ENCODE measurements at regions not wholly inside any gene's neighbourhood (a gene's known extent, or its start where the extent isn't known, plus 50 kb on each side); places are given as distances from the start of the nearest gene placed in this dataset.

DNA sequence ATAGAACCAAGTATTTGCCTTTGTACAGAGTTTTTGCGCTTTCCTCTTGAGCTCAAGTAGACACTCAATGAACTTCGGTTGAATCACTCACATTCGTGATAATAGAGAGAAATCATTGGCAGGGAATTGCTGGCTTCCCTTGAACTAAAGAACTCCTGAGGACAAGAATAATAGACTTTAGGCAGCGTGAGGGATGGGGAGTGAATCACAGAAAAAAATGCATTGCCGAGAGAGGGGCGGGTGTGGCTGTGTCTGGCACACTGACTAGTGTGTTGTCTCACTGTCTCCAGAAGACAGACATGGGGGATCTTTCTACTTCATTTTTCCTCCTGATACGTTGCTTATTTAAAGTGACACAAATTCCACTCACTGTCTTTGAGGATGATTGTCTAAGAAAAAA, 805.2 kb downstream of the BCL11B start:
- no peak for DNase-seq
- H3K36me3 ChIP-seq (ENCODE audit: insufficient read depth in 1 of 2, low read depth in 1 of 2): no peaks in the 10 kb centered on the region
- H3K4me3 ChIP-seq: no peak overlapping the region
- ATAC-seq: no peak
- intact Hi-C loops (cut with DNase I): no loop called here
- H3K9me3 ChIP-seq: no peaks in the 10 kb centered on the region
- WGBS, 3 donors: 26 to 48% (median 32%) methylated on average over 7 of the region's 7 CpGs
- no peaks in the 10 kb centered on the region for H3K27me3 ChIP-seq (ENCODE audit: insufficient read depth in 3 of 3, low read length in 2 of 3)
- H3K4me1 ChIP-seq: no peaks in the 10 kb centered on the region
- TF ChIP-seq, protein P1, sequence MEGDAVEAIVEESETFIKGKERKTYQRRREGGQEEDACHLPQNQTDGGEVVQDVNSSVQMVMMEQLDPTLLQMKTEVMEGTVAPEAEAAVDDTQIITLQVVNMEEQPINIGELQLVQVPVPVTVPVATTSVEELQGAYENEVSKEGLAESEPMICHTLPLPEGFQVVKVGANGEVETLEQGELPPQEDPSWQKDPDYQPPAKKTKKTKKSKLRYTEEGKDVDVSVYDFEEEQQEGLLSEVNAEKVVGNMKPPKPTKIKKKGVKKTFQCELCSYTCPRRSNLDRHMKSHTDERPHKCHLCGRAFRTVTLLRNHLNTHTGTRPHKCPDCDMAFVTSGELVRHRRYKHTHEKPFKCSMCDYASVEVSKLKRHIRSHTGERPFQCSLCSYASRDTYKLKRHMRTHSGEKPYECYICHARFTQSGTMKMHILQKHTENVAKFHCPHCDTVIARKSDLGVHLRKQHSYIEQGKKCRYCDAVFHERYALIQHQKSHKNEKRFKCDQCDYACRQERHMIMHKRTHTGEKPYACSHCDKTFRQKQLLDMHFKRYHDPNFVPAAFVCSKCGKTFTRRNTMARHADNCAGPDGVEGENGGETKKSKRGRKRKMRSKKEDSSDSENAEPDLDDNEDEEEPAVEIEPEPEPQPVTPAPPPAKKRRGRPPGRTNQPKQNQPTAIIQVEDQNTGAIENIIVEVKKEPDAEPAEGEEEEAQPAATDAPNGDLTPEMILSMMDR (IDR thresholded peaks at IDR 0.05): no peak
- no peak overlapping the region for H3K27ac ChIP-seq

DNA sequence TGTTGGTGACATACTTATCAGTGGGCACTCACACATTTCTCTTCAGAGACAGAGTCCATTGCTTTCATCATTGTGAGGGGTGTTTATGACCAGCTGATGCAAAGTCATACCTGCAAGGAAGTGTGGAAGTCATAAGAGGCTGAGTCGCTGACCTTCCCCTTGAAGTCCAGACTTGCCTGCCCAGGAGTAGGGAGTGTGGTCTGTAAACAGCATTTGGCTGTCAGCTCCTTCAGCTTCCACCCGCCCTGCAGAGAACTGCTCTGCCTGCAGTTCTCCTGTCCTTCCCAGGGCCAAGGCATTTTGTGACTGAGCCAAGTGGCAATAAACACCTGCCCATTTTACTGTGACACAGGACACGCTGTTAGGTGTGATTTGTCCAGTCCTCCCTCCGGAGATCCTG, 801.3 kb downstream of the BCL11B start:
- Histone ChIP-seq H3K4me3 (no peak overlapping the region), H3K36me3 (ENCODE audit: insufficient read depth in 1 of 2, low read depth in 1 of 2) (no peaks in the 10 kb centered on the region), H3K27ac (no peak overlapping the region), H3K4me1 (no peaks in the 10 kb centered on the region), H3K9me3 (no peaks in the 10 kb centered on the region), H3K27me3 (ENCODE audit: insufficient read depth in 3 of 3, low read length in 2 of 3) (no peaks in the 10 kb centered on the region)
- intact Hi-C loops (cut with DNase I): no loop called here
- TF ChIP-seq, protein P1 (IDR thresholded peaks at IDR 0.05): no peak
- ATAC-seq: no peak
- 35 to 43% (median 42%) methylated on average over 4 of the region's 4 CpGs for WGBS, 3 donors
- no peak for DNase-seq

DNA sequence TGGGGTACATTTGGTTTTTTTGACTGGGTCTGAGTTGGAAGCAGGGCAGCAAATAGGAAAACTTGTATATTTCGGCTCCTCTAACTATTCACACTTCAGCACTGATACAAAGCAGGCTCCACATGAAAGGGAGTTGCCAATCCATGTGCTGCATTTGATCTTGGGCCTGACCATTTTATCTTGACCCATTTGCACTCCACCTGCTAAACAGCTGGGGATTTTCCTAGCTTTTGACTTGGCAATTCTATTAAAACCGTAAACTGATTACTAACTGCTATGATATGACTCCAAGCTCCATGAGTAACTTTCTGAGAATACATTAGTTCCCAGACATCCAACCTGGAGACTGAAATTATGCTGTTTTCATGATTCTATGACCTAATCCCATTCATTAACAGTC, 797.1 kb downstream of the BCL11B start:
- Histone ChIP-seq H3K27ac (no peak overlapping the region), H3K4me1 (no peaks in the 10 kb centered on the region), H3K9me3 (peaks cover 4% of the 10 kb centered on the region), H3K36me3 (ENCODE audit: insufficient read depth in 1 of 2, low read depth in 1 of 2) (no peaks in the 10 kb centered on the region), H3K27me3 (ENCODE audit: insufficient read depth in 3 of 3, low read length in 2 of 3) (no peaks in the 10 kb centered on the region), H3K4me3 (no peak overlapping the region)
- ATAC-seq (no peak), DNase-seq (no peak)
- TF ChIP-seq, protein P1 (IDR thresholded peaks at IDR 0.05): no peak
- intact Hi-C loops (cut with DNase I): no loop called here
- 66 to 73% (median 68%) methylated on average over 2 of the region's 2 CpGs for WGBS, 3 donors

DNA sequence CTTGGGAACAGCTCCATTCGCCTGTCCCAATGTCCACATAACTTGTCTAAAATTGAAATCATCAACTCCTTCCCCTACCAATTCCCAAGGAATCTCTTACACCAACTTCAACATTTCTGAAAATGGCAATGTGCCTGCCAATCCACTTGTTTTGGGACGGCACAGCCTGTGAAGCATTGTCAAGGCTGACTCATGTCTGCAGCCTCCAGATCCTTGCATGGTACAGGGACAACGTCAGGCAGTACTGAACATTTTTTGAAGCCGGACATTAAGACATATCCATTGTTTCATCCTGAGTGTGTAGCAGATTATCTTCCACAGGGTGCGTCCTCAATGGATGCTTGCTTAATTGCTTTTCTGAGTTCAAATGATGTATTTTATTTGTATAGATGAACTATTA, 794.1 kb downstream of the BCL11B start:
- WGBS, 3 donors: 73 to 83% (median 73%) methylated on average over 5 of the region's 5 CpGs
- Histone ChIP-seq H3K27me3 (ENCODE audit: insufficient read depth in 3 of 3, low read length in 2 of 3) (no peaks in the 10 kb centered on the region), H3K27ac (no peak overlapping the region), H3K4me1 (no peaks in the 10 kb centered on the region), H3K4me3 (no peak overlapping the region), H3K36me3 (ENCODE audit: insufficient read depth in 1 of 2, low read depth in 1 of 2) (no peaks in the 10 kb centered on the region), H3K9me3 (peaks cover 4% of the 10 kb centered on the region)
- ATAC-seq (no peak), DNase-seq (no peak)
- intact Hi-C loops (cut with DNase I): no loop called here
- TF ChIP-seq, protein P1 (IDR thresholded peaks at IDR 0.05): no peak

DNA sequence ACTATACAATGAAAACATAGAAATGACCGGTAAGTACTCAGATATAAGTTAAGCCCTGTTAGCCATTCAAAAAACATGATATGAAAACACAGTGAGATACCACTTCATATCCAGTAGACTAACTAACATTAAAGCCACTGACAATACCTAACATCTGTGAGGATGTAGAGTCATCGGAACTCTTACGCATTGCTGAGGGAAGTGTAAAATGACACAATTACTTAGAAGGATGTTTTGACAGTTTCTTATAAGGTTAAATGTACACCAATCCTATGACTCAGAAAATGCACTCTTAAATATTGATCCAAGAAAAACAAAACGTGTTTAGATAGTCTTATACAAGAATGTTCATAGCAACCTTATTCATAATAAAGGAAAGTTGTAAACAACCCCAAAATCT, 782.9 kb downstream of the BCL11B start:
- Histone ChIP-seq H3K27ac (no peak overlapping the region), H3K27me3 (ENCODE audit: insufficient read depth in 3 of 3, low read length in 2 of 3) (no peaks in the 10 kb centered on the region), H3K4me3 (no peak overlapping the region), H3K4me1 (no peaks in the 10 kb centered on the region), H3K36me3 (ENCODE audit: insufficient read depth in 1 of 2, low read depth in 1 of 2) (no peaks in the 10 kb centered on the region), H3K9me3 (no peaks in the 10 kb centered on the region)
- TF ChIP-seq, protein P1 (IDR thresholded peaks at IDR 0.05): no peak
- DNase-seq: no peak
- intact Hi-C loops (cut with DNase I): no loop called here
- ATAC-seq: no peak
- WGBS, 3 donors: 85 to 88% (median 86%) methylated on average over 4 of the region's 4 CpGs

All from psoas muscle (tissue), 7 donors.